ENCODE measurements at regions not wholly inside any gene's neighbourhood (a gene's known extent, or its start where the extent isn't known, plus 50 kb on each side); places are given as distances from the start of the nearest gene placed in this dataset.

DNA sequence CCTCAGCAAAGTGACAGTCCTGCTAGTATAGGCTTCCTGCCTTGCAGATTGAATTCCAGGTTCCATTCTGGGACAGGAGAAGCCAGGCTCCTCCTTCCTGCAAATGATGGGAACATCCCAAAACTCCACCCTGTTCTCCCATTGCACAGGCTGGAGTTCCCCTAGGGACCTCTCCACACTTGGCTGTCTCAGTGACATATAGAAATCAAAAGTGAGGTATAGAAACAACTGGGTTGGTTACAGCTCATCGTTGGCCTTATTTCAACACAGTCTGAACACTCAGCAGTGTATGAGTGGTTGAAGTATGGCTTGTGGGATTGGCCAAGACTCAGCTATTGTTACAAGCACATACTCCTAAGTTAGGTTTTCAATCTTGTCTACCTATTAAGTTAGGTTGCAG lies 157.8 kb upstream of the FTMT start:
- Histone ChIP-seq H2AFZ (ENCODE audit: low read length) (no peak overlapping the region), H3K4me1 (ENCODE audit: insufficient read depth, low read length) (peaks cover 22% of the 10 kb centered on the region), H3K27ac (ENCODE audit: extremely low read length, insufficient read depth, low read length) (no peak overlapping the region), H3K36me3 (replicated peaks in 1 of 2; ENCODE audit: control insufficient read depth in 1 of 2, insufficient read depth in 2 of 2, low read length in 2 of 2) (no peaks in the 10 kb centered on the region), H3K27me3 (ENCODE audit: control insufficient read depth in 1 of 2, insufficient read depth in 2 of 2, low read length in 2 of 2) (no peaks in the 10 kb centered on the region), H3K4me3 (replicated peaks in 1 of 3; ENCODE audit: insufficient read depth in 1 of 3, low read depth in 2 of 3, low read length in 3 of 3) (no peak overlapping the region), H3K79me2 (ENCODE audit: insufficient read depth, low read length) (no peaks in the 10 kb centered on the region), H4K20me1 (ENCODE audit: insufficient read depth, low read length) (no peaks in the 10 kb centered on the region), H3K9ac (ENCODE audit: insufficient read depth, low read depth, low read length) (no peak overlapping the region), H3K9me3 (ENCODE audit: low read length) (no peaks in the 10 kb centered on the region), H3K4me2 (ENCODE audit: low read depth, low read length) (peak overlapping the region; percentile 23; the same call in 1 of the 2 replicates)
- BruUV-seq (replicated peaks) = no TSS peak
- in situ Hi-C loops (cut with HindIII; ENCODE audit: extremely low pct_ligation_motif_present, low pct_unique_long_range_greater_than_20kb) (no loop called here), intact Hi-C loops (cut with micrococcal nuclease; ENCODE audit: unreplicated experiment) (no loop called here)
- no peak; the same call in 1 of the 3 replicates for ATAC-seq
- no peak for DNase-seq (ENCODE audit: low spot score)
- TF ChIP-seq, protein P1, sequence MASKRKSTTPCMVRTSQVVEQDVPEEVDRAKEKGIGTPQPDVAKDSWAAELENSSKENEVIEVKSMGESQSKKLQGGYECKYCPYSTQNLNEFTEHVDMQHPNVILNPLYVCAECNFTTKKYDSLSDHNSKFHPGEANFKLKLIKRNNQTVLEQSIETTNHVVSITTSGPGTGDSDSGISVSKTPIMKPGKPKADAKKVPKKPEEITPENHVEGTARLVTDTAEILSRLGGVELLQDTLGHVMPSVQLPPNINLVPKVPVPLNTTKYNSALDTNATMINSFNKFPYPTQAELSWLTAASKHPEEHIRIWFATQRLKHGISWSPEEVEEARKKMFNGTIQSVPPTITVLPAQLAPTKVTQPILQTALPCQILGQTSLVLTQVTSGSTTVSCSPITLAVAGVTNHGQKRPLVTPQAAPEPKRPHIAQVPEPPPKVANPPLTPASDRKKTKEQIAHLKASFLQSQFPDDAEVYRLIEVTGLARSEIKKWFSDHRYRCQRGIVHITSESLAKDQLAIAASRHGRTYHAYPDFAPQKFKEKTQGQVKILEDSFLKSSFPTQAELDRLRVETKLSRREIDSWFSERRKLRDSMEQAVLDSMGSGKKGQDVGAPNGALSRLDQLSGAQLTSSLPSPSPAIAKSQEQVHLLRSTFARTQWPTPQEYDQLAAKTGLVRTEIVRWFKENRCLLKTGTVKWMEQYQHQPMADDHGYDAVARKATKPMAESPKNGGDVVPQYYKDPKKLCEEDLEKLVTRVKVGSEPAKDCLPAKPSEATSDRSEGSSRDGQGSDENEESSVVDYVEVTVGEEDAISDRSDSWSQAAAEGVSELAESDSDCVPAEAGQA (IDR thresholded peaks at IDR 0.05; ENCODE audit: low read depth) = no peak
- TF ChIP-seq, protein P1 (CRISPR knock-in tag; IDR thresholded peaks at IDR 0.05; ENCODE audit: borderline replicate concordance) = no peak
- TF ChIP-seq SIX1 (CRISPR knock-in tag; IDR thresholded peaks at IDR 0.05; ENCODE audit: borderline replicate concordance) (no peak), LCORL (IDR thresholded peaks at IDR 0.05) (no peak), LCORL (CRISPR knock-in tag; IDR thresholded peaks at IDR 0.05) (no peak), RFXANK (CRISPR knock-in tag; IDR thresholded peaks at IDR 0.05) (no peak), NFIB (CRISPR knock-in tag; IDR thresholded peaks at IDR 0.05; ENCODE audit: borderline replicate concordance) (no peak)
- ChIA-PET POLR2A (no interaction called here), CTCF (ENCODE audit: low intra/inter-chr PET ratio, low total read pairs) (no interaction called here)
- 20% methylated on average over 1 of the region's 1 CpG for WGBS (ENCODE audit: low lambda C conversion rate)
- no peak for FAIRE-seq
